Ovary (tissue), 7 donors: ENCODE measurements at regions not wholly inside any gene's neighbourhood (a gene's known extent, or its start where the extent isn't known, plus 50 kb on each side); places are given as distances from the start of the nearest gene placed in this dataset.

Source experiments
- DNase-seq, 5 donors: peaks; one replicate each; pipeline ENCODE4 v3.0.0-alpha.2; 2019 to 2020
- H3K27ac ChIP-seq, 2 donors: fragments of 200-600 bp; one replicate each; pipeline versions ENCODE4 v1.5.1 to v1.8.0; 2019 to 2022
- H3K27me3 ChIP-seq: fragments of 200-600 bp; one replicate; pipeline ENCODE4 v1.8.0; 2022
- H3K36me3 ChIP-seq: fragments of 200-600 bp; sonication (generic); one replicate; pipeline ENCODE4 v1.5.1; 2019
- H3K4me1 ChIP-seq: one replicate; pipeline ENCODE4 v1.8.1; 2013; ENCODE audit warnings: mild to moderate bottlenecking, moderate library complexity; ENCODE audit not compliant: insufficient read depth
- H3K4me3 ChIP-seq: fragments of 200-600 bp; sonication (generic); one replicate; pipeline ENCODE4 v1.5.1; 2017
- H3K9me3 ChIP-seq, 2 donors: fragments of 200-600 bp in 1 of 2; sonication (generic) in 1 of 2; one replicate each; pipeline versions ENCODE4 v1.5.1 to v1.8.1; 2013 to 2019; ENCODE audit warnings: mild to moderate bottlenecking in 1 of 2, moderate library complexity in 1 of 2
- CTCF ChIP-seq, 3 donors: fragments of 450-650 bp in 2 of 3; fragments of 200-600 bp in 1 of 3; IDR thresholded peaks; one replicate each; pipeline versions ENCODE4 v1.5.1 to v1.8.0; 2016 to 2022; ENCODE audit warnings: antibody characterized with exemption in 3 of 3, mild to moderate bottlenecking in 1 of 3
- EP300 ChIP-seq: sonication (generic); formaldehyde crosslinking; IDR thresholded peaks from one replicate; pipeline ENCODE4 v1.6.1; 2017; ENCODE audit warnings: antibody characterized with exemption
- POLR2A ChIP-seq: fragments of 450-650 bp; IDR thresholded peaks from one replicate; pipeline ENCODE4 v1.6.1; 2017; ENCODE audit warnings: antibody characterized with exemption, mild to moderate bottlenecking, moderate library complexity
- WGBS, 3 donors: extraction: QIAGEN DNeasy Blood & Tissue Kit in 1 of 3; methylation state at CpG; one replicate each; pipeline versions ENCODE4 v1.1.5 to v1.1.7; 2013 to 2017; 5-methylcytosine and 5-hydroxymethylcytosine counted together
- intact Hi-C, 4 donors: fragments of 100-400 bp; cut with DNase I; formaldehyde crosslinking; loops; one replicate each; pipeline versions ENCODE4 v1.11.0 to v1.15.1; 2022 to 2023
- donor health status: DM: no; HTN: no; CAD: no; lungs with moderate emphysema.
- donor health status: DM: no; HTN: no; CAD: no.
- donor health status: Bipolar disorder and iron deficiency.
- donor health status: DM: no; HTN: no; CAD: no.
- donor health status: DM: yes; HTN: yes; CAD: no.

GRCh38 chr2:185338104-185338503, 400.5 kb upstream of the FSIP2 start:
- H3K4me1 ChIP-seq = no peaks in the 10 kb centered on the region
- no peaks in the 10 kb centered on the region for H3K27me3 ChIP-seq
- H3K27ac ChIP-seq = no peak overlapping the region
- no peak overlapping the region for H3K4me3 ChIP-seq
- TF ChIP-seq CTCF (IDR thresholded peaks at IDR 0.05) = no peak
- no peaks in the 10 kb centered on the region for H3K9me3 ChIP-seq
- no peaks in the 10 kb centered on the region for H3K36me3 ChIP-seq
- DNase-seq = no peak
- intact Hi-C loops = no loop called here
- WGBS, 3 donors = 93 to 98% (median 94%) methylated on average over 2 of the region's 2 CpGs

GRCh38 chr2:185347445-185347844, 391.2 kb upstream of the FSIP2 start:
- intact Hi-C loops = no loop called here

GRCh38 chr2:185360776-185361175, 377.8 kb upstream of the FSIP2 start:
- H3K27me3 ChIP-seq = no peaks in the 10 kb centered on the region
- intact Hi-C loops = no loop called here
- H3K9me3 ChIP-seq = no peaks in the 10 kb centered on the region
- DNase-seq = no peak
- 90 to 91% (median 91%) methylated on average over 3 of the region's 3 CpGs for WGBS, 3 donors
- H3K4me3 ChIP-seq = no peak overlapping the region
- no peaks in the 10 kb centered on the region for H3K4me1 ChIP-seq
- H3K36me3 ChIP-seq = no peaks in the 10 kb centered on the region
- TF ChIP-seq EP300 (no peak), CTCF (IDR thresholded peaks at IDR 0.05) (no peak), POLR2A (no peak)
- H3K27ac ChIP-seq = no peak overlapping the region

More at GRCh38 chr2:185347445-185347844, 391.2 kb upstream of the FSIP2 start:
- H3K9me3 ChIP-seq = no peaks in the 10 kb centered on the region
- H3K27ac ChIP-seq = no peak overlapping the region
- no peaks in the 10 kb centered on the region for H3K4me1 ChIP-seq
- 48 to 79% (median 76%) methylated on average over 2 of the region's 2 CpGs for WGBS, 3 donors
- DNase-seq = no peak
- TF ChIP-seq CTCF (IDR thresholded peaks at IDR 0.05) = no peak
- TF ChIP-seq POLR2A = no peak
- H3K4me3 ChIP-seq = no peak overlapping the region
- H3K27me3 ChIP-seq = no peaks in the 10 kb centered on the region
- no peaks in the 10 kb centered on the region for H3K36me3 ChIP-seq

- Histone ChIP-seq H3K36me3 (no peaks in the 10 kb centered on the region), H3K4me1 (no peaks in the 10 kb centered on the region), H3K4me3 (no peak overlapping the region), H3K27ac (no peak overlapping the region), H3K27me3 (no peaks in the 10 kb centered on the region), H3K9me3 (no peaks in the 10 kb centered on the region)
- TF ChIP-seq POLR2A (no peak), CTCF (IDR thresholded peaks at IDR 0.05) (no peak), EP300 (no peak)
- WGBS, 3 donors = 72 to 79% (median 73%) methylated on average over 3 of the region's 3 CpGs
- DNase-seq = no peak
- intact Hi-C loops = no loop called here
These were observed 366.4 kb upstream of the FSIP2 start for GRCh38 chr2:185372188-185372587.

- TF ChIP-seq POLR2A = no peak
- TF ChIP-seq CTCF (IDR thresholded peaks at IDR 0.05) = no peak
- no peak for TF ChIP-seq EP300
- Histone ChIP-seq H3K27ac (no peak overlapping the region), H3K36me3 (no peaks in the 10 kb centered on the region), H3K27me3 (no peaks in the 10 kb centered on the region), H3K4me3 (no peak overlapping the region), H3K4me1 (no peaks in the 10 kb centered on the region), H3K9me3 (no peaks in the 10 kb centered on the region)
- no peak for DNase-seq
- intact Hi-C loops = no loop called here
- 89 to 94% (median 93%) methylated on average over 2 of the region's 2 CpGs for WGBS, 3 donors
These were observed 365.4 kb upstream of the FSIP2 start for GRCh38 chr2:185373229-185373628.
